ENCODE measurements at regions not wholly inside any gene's neighbourhood (a gene's known extent, or its start where the extent isn't known, plus 50 kb on each side); places are given as distances from the start of the nearest gene placed in this dataset.

- no peak for ATAC-seq (ENCODE audit: insufficient read depth, low read depth)
- Histone ChIP-seq H3K27me3 (ENCODE audit: insufficient read depth, low read length, poor library complexity) (no peaks in the 10 kb centered on the region), H3K4me2 (ENCODE audit: insufficient read depth, low read length) (no peak overlapping the region), H3K79me2 (ENCODE audit: insufficient read depth, low read length) (no peaks in the 10 kb centered on the region), H3K9me3 (ENCODE audit: insufficient read depth, low read length, severe bottlenecking) (no peaks in the 10 kb centered on the region), H3K4me1 (ENCODE audit: insufficient read depth, low read length) (no peaks in the 10 kb centered on the region), H2AFZ (ENCODE audit: low read depth, low read length) (no peak overlapping the region), H3K4me3 (ENCODE audit: low read depth in 1 of 2, low read length in 2 of 2) (no peak overlapping the region), H3K27ac (ENCODE audit: low read length) (no peak overlapping the region), H3K9ac (ENCODE audit: low read depth, low read length) (no peak overlapping the region), H4K20me1 (ENCODE audit: insufficient read depth, low read length) (no peaks in the 10 kb centered on the region), H3K36me3 (ENCODE audit: insufficient read depth, low read length) (no peaks in the 10 kb centered on the region)
- DNase-seq = no peak
- no peak for TF ChIP-seq CTCF (IDR thresholded peaks at IDR 0.05; ENCODE audit: borderline replicate concordance, extremely low read depth, low read length, poor library complexity, severe bottlenecking)
- TF ChIP-seq EZH2 (IDR thresholded peaks at IDR 0.05; ENCODE audit: borderline replicate concordance, low read depth, low read length, severe bottlenecking) = no peak
Observed at GRCh38 chr3:153439780-153440179, 277.8 kb downstream of the RAP2B start.

GRCh38 chr3:153440311-153440710 lies 278.3 kb downstream of the RAP2B start:
- TF ChIP-seq EZH2 (IDR thresholded peaks at IDR 0.05; ENCODE audit: borderline replicate concordance, low read depth, low read length, severe bottlenecking) (no peak), CTCF (IDR thresholded peaks at IDR 0.05; ENCODE audit: borderline replicate concordance, extremely low read depth, low read length, poor library complexity, severe bottlenecking) (no peak)
- DNase-seq (no peak), ATAC-seq (ENCODE audit: insufficient read depth, low read depth) (no peak)
- H3K27ac ChIP-seq (ENCODE audit: low read length) = no peak overlapping the region
- H3K4me1 ChIP-seq (ENCODE audit: insufficient read depth, low read length) = no peaks in the 10 kb centered on the region
- H2AFZ ChIP-seq (ENCODE audit: low read depth, low read length) = no peak overlapping the region
- H3K9ac ChIP-seq (ENCODE audit: low read depth, low read length) = no peak overlapping the region
- H3K4me3 ChIP-seq (ENCODE audit: low read depth in 1 of 2, low read length in 2 of 2) = no peak overlapping the region
- no peak overlapping the region for H3K4me2 ChIP-seq (ENCODE audit: insufficient read depth, low read length)
- H4K20me1 ChIP-seq (ENCODE audit: insufficient read depth, low read length) = no peaks in the 10 kb centered on the region
- H3K36me3 ChIP-seq (ENCODE audit: insufficient read depth, low read length) = no peaks in the 10 kb centered on the region
- no peaks in the 10 kb centered on the region for H3K9me3 ChIP-seq (ENCODE audit: insufficient read depth, low read length, severe bottlenecking)
- no peaks in the 10 kb centered on the region for H3K27me3 ChIP-seq (ENCODE audit: insufficient read depth, low read length, poor library complexity)
- H3K79me2 ChIP-seq (ENCODE audit: insufficient read depth, low read length) = no peaks in the 10 kb centered on the region

- TF ChIP-seq CTCF (IDR thresholded peaks at IDR 0.05; ENCODE audit: borderline replicate concordance, extremely low read depth, low read length, poor library complexity, severe bottlenecking) = no peak
- no peaks in the 10 kb centered on the region for H3K4me1 ChIP-seq (ENCODE audit: insufficient read depth, low read length)
- DNase-seq (no peak), ATAC-seq (ENCODE audit: insufficient read depth, low read depth) (no peak)
- no peaks in the 10 kb centered on the region for H3K36me3 ChIP-seq (ENCODE audit: insufficient read depth, low read length)
- no peaks in the 10 kb centered on the region for H3K79me2 ChIP-seq (ENCODE audit: insufficient read depth, low read length)
- H4K20me1 ChIP-seq (ENCODE audit: insufficient read depth, low read length) = no peaks in the 10 kb centered on the region
- no peaks in the 10 kb centered on the region for H3K9me3 ChIP-seq (ENCODE audit: insufficient read depth, low read length, severe bottlenecking)
- H3K27ac ChIP-seq (ENCODE audit: low read length) = no peak overlapping the region
- H3K27me3 ChIP-seq (ENCODE audit: insufficient read depth, low read length, poor library complexity) = no peaks in the 10 kb centered on the region
- no peak overlapping the region for H2AFZ ChIP-seq (ENCODE audit: low read depth, low read length)
- H3K4me2 ChIP-seq (ENCODE audit: insufficient read depth, low read length) = no peak overlapping the region
- H3K4me3 ChIP-seq (ENCODE audit: low read depth in 1 of 2, low read length in 2 of 2) = no peak overlapping the region
- H3K9ac ChIP-seq (ENCODE audit: low read depth, low read length) = no peak overlapping the region
Observed at GRCh38 chr3:153442386-153442785, 280.4 kb downstream of the RAP2B start.
